ENCODE measurements at regions not wholly inside any gene's neighbourhood (a gene's known extent, or its start where the extent isn't known, plus 50 kb on each side); places are given as distances from the start of the nearest gene placed in this dataset.

DNA sequence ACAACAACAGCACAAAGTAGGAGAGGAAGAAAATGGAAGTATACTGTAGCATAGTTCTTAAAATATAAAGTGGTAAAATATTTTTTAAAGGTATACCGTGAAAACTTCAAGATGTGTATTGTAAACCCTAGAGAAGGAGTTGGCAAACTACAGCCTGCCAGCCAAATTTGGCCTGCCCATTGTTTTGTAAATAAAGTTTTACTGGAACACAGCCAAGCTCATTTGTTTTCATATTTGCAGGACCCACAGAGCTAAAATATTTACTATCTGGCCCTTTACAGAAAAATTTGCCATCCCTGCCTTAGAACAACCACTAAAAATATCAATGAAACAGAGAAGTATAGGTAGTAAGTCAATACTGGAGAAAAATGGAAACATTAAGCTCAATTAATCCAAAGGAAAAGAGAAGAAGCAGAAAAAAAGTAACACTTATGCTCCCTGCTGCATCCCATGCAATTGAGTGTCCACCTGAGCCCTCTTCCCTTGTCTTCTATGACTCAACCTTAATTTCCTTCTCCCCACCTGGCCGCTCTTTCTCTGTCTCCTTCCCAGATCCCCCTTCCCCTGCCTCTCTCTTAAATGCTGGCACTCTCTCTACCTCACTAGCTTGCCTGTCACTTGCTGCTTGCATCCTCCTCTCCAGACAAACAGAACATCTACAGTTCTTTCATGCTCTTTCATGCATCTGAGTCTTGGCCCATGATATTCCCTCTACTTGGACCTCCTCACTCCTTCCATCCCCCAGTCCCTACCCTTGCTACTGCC lies 50.6 kb upstream of the FER start:
- TF ChIP-seq, protein P1, sequence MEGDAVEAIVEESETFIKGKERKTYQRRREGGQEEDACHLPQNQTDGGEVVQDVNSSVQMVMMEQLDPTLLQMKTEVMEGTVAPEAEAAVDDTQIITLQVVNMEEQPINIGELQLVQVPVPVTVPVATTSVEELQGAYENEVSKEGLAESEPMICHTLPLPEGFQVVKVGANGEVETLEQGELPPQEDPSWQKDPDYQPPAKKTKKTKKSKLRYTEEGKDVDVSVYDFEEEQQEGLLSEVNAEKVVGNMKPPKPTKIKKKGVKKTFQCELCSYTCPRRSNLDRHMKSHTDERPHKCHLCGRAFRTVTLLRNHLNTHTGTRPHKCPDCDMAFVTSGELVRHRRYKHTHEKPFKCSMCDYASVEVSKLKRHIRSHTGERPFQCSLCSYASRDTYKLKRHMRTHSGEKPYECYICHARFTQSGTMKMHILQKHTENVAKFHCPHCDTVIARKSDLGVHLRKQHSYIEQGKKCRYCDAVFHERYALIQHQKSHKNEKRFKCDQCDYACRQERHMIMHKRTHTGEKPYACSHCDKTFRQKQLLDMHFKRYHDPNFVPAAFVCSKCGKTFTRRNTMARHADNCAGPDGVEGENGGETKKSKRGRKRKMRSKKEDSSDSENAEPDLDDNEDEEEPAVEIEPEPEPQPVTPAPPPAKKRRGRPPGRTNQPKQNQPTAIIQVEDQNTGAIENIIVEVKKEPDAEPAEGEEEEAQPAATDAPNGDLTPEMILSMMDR (IDR thresholded peaks at IDR 0.05; ENCODE audit: poor library complexity), result no peak
- no peak for TF ChIP-seq EZH2 (IDR thresholded peaks at IDR 0.05; ENCODE audit: borderline replicate concordance)
